CD4-positive, alpha-beta T cell (primary cell): ENCODE measurements at regions not wholly inside any gene's neighbourhood (a gene's known extent, or its start where the extent isn't known, plus 50 kb on each side); places are given as distances from the start of the nearest gene placed in this dataset.

Experiments
- ATAC-seq: fragments of 200-7000 bp; cut with Tn5 transposase; one replicate; pipeline ENCODE4 v1.10.0; 2022; ENCODE audit warnings: mild to moderate bottlenecking; ENCODE audit not compliant: poor library complexity
- CTCF ChIA-PET: fragments of 350-600 bp; sonication (Branson Sonifier 250); formaldehyde crosslinking; loops from one replicate; lab custom pipeline; 2021; ENCODE audit warnings: antibody characterized with exemption, inconsistent platforms; lab: Charles Lee
- POLR2A ChIA-PET: fragments of 350-600 bp; sonication (Branson Sonifier 250); formaldehyde crosslinking; loops from one replicate; lab custom pipeline; 2021; ENCODE audit warnings: antibody characterized with exemption, inconsistent platforms; lab: Charles Lee
- DNase-seq, 14 experiments: peaks; one replicate each; pipeline ENCODE4 v3.0.0-alpha.2; 2013 to 2020; ENCODE audit warnings: mixed read lengths in 2 of 14
- H3K27ac ChIP-seq, 2 donors: one replicate each; pipeline versions ENCODE4 v1.5.1 to v1.7.0; 2013; ENCODE audit warnings: low read length in 2 of 2, low read depth in 1 of 2, mild to moderate bottlenecking in 1 of 2
- H3K27me3 ChIP-seq, 2 experiments: 1 replicate in 1 of 2; 2 replicates in 1 of 2; pipeline versions ENCODE4 v1.6.1 to v1.7.0; 2013; ENCODE audit warnings: low read length in 2 of 2, control low read depth in 1 of 2, mild to moderate bottlenecking in 1 of 2, moderate library complexity in 1 of 2; ENCODE audit not compliant: insufficient read depth in 2 of 2, control insufficient read depth in 1 of 2
- H3K36me3 ChIP-seq: one replicate; pipeline ENCODE4 v1.6.1; 2013; ENCODE audit warnings: low read length, control low read depth; ENCODE audit not compliant: insufficient read depth
- H3K4me1 ChIP-seq: one replicate; pipeline ENCODE4 v1.6.1; 2013; ENCODE audit warnings: low read length, control low read depth; ENCODE audit not compliant: insufficient read depth
- H3K4me3 ChIP-seq: one replicate; pipeline ENCODE4 v1.5.1; 2013; ENCODE audit warnings: mild to moderate bottlenecking, low read length, moderate library complexity
- H3K9me3 ChIP-seq, 2 experiments: 1 replicate in 1 of 2; 2 replicates in 1 of 2; pipeline versions ENCODE4 v1.6.1 to v1.7.0; 2013; ENCODE audit warnings: low read length in 2 of 2, mild to moderate bottlenecking in 2 of 2, control low read depth in 1 of 2, moderate library complexity in 1 of 2; ENCODE audit not compliant: control insufficient read depth in 1 of 2, insufficient read depth in 1 of 2
- H3K27ac Mint-ChIP-seq: one replicate; pipeline ENCODE4 v1.8.0; 2020; ENCODE audit warnings: mixed read lengths
- H3K27me3 Mint-ChIP-seq: one replicate; pipeline ENCODE4 v1.8.0; 2021; ENCODE audit warnings: mixed read lengths
- H3K36me3 Mint-ChIP-seq: one replicate; pipeline ENCODE4 v1.8.0; 2021; ENCODE audit warnings: low read depth, mixed read lengths
- H3K4me1 Mint-ChIP-seq: one replicate; pipeline ENCODE4 v1.8.0; 2021; ENCODE audit warnings: low read depth, mixed read lengths
- H3K4me3 Mint-ChIP-seq: one replicate; pipeline ENCODE4 v1.8.0; 2020; ENCODE audit warnings: mild to moderate bottlenecking, mixed read lengths
- H3K9me3 Mint-ChIP-seq: one replicate; pipeline ENCODE4 v1.8.0; 2020; ENCODE audit warnings: mixed read lengths
- CTCF ChIP-seq: fragments of 200-600 bp; IDR thresholded peaks from one replicate; pipeline ENCODE4 v1.8.0; 2022; ENCODE audit warnings: antibody characterized with exemption, mild to moderate bottlenecking
- intact Hi-C, 2 experiments: fragments of 100-400 bp; cut with DNase I in 1 of 2; cut with micrococcal nuclease in 1 of 2; formaldehyde crosslinking; loops; one replicate each; pipeline versions ENCODE4 v1.15.1 to v1.9.0; 2023 to 2025; cut with DNase I, micrococcal nuclease

- DNase-seq (no peak), ATAC-seq (no peak)
- intact Hi-C loops = loop anchor here in 1 of 2 experiments (10.0 kb wide), 1 partner anchor 167 kb away; the partner anchor contains the start of gene TLE4
- no peaks in the 10 kb centered on the region for H3K27me3 Mint-ChIP-seq
- no peaks in the 10 kb centered on the region for H3K27me3 ChIP-seq
- H3K4me3 ChIP-seq = no peak overlapping the region
- no peak overlapping the region for H3K27ac Mint-ChIP-seq
- H3K9me3 Mint-ChIP-seq = no peaks in the 10 kb centered on the region
- H3K27ac ChIP-seq = no peak overlapping the region
- H3K4me3 Mint-ChIP-seq = no peak overlapping the region
- H3K9me3 ChIP-seq = no peaks in the 10 kb centered on the region
- no peak for TF ChIP-seq CTCF
- CTCF ChIA-PET = no interaction called here
- H3K4me1 Mint-ChIP-seq = no peaks in the 10 kb centered on the region
- no peaks in the 10 kb centered on the region for H3K36me3 Mint-ChIP-seq
- POLR2A ChIA-PET = no interaction called here
- H3K4me1 ChIP-seq = no peaks in the 10 kb centered on the region
- no peaks in the 10 kb centered on the region for H3K36me3 ChIP-seq
These were observed 163.6 kb upstream of the TLE4 start for GRCh38 chr9:79408200-79408599.

DNA sequence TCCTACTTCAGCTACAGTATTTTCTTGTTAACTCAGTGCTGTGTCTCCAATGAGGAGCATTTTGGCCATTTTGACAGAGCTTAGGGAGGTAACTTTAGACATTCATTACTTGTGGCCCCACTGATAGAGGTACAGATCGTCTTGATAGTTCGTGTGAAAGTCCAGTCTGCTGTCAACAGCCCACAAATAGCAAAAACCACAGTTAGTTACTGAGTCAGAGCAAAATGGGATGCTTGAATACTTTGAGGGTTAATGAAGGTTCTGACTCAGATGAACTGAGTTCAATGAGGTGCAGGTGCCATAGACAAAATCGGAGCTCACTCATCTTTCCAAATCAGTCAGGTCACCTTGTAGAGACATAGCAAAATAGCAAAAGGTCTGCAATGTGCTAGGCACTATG is 163.1 kb upstream of the TLE4 start:
- DNase-seq = no peak
- ChIA-PET CTCF (no interaction called here), POLR2A (no interaction called here)
- no peaks in the 10 kb centered on the region for H3K36me3 Mint-ChIP-seq
- H3K9me3 Mint-ChIP-seq = no peaks in the 10 kb centered on the region
- H3K27me3 Mint-ChIP-seq = no peaks in the 10 kb centered on the region
- Histone ChIP-seq H3K4me1 (no peaks in the 10 kb centered on the region), H3K27me3 (no peaks in the 10 kb centered on the region), H3K4me3 (no peak overlapping the region), H3K27ac (no peak overlapping the region), H3K36me3 (no peaks in the 10 kb centered on the region), H3K9me3 (no peaks in the 10 kb centered on the region)
- no peak for TF ChIP-seq CTCF
- intact Hi-C loops = loop anchor here in 1 of 2 experiments (10.0 kb wide), 1 partner anchor 166 kb away; the partner anchor contains the start of gene TLE4
- no peaks in the 10 kb centered on the region for H3K4me1 Mint-ChIP-seq
- H3K27ac Mint-ChIP-seq = no peak overlapping the region
- no peak overlapping the region for H3K4me3 Mint-ChIP-seq
- no peak for ATAC-seq

DNA sequence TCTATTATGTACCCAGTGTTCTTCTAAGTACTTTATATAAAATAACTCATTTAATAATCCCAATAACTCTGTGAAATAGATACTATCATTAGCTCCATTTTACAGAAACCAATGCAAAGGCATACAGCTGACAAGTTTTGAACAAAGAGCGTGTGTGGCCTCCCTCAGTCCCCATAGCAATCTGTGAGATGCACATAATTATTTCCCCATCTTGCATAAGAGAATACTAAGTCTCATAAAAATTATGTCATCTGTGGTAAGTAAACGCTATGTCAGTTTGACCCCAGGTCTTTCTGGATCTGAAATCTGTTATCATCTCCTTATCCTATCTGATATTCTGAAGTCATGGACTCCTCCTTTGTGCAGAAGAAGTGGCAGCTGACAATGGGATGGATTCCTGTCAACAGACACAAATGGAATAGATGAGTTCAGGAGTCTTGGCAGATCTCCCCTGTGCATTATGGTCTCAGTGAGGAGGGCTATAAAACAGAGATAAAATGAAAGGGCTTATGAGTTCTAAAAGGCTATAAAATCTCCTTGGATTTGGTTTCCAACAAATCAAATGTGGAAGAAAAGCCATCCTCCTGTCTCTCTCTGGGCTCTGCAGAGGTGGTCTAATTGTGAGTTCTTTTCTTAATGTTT is 162.5 kb upstream of the TLE4 start:
- Mint-ChIP-seq H3K27ac (no peak overlapping the region), H3K27me3 (no peaks in the 10 kb centered on the region), H3K36me3 (no peaks in the 10 kb centered on the region), H3K4me3 (no peak overlapping the region), H3K9me3 (no peaks in the 10 kb centered on the region), H3K4me1 (no peaks in the 10 kb centered on the region)
- no peaks in the 10 kb centered on the region for H3K9me3 ChIP-seq
- ATAC-seq = no peak
- no peaks in the 10 kb centered on the region for H3K36me3 ChIP-seq
- DNase-seq = no peak
- no peak overlapping the region for H3K4me3 ChIP-seq
- no peak for TF ChIP-seq CTCF
- intact Hi-C loops = loop anchor here in 1 of 2 experiments (10.0 kb wide), 1 partner anchor 165 kb away; the partner anchor contains the start of gene TLE4
- H3K27me3 ChIP-seq = no peaks in the 10 kb centered on the region
- H3K27ac ChIP-seq = no peak overlapping the region
- ChIA-PET POLR2A (no interaction called here), CTCF (no interaction called here)
- H3K4me1 ChIP-seq = no peaks in the 10 kb centered on the region
